H1 (cell line): ENCODE measurements at regions not wholly inside any gene's neighbourhood (a gene's known extent, or its start where the extent isn't known, plus 50 kb on each side); places are given as distances from the start of the nearest gene placed in this dataset.

Experiments used
- CBX5 ChIP-seq: fragments of 300-800, 300-1000 bp; sonication (generic); IDR thresholded peaks from 2 replicates; pipeline ENCODE4 v1.7.1; 2016; ENCODE audit warnings: antibody characterized with exemption, low read length, low read depth
- CEBPB ChIP-seq: IDR thresholded peaks from 2 replicates; pipeline ENCODE4 v1.6.1; 2012; ENCODE audit warnings: low read depth, low read length
- CHD2 ChIP-seq: IDR thresholded peaks from 2 replicates; pipeline ENCODE4 v1.6.1; 2012; ENCODE audit warnings: low read length, improper control_type of control experiment
- EGR1 ChIP-seq: IDR thresholded peaks from 2 replicates; pipeline ENCODE4 v1.6.1; 2011; ENCODE audit warnings: low read depth, low read length, borderline replicate concordance
- EZH2 ChIP-seq: fragments of 200-600 bp; sonication (generic); IDR thresholded peaks from 2 replicates; pipeline ENCODE4 v1.7.1; 2012; ENCODE audit warnings: low read depth, mild to moderate bottlenecking, moderate library complexity, low read length, inconsistent platforms; ENCODE audit not compliant: severe bottlenecking
- HDAC2 ChIP-seq, 2 experiments: fragments of 300-600 bp in 1 of 2; sonication (generic) in 1 of 2; IDR thresholded peaks; 2 replicates each; pipeline ENCODE4 v1.6.1; 2011 to 2012; ENCODE audit warnings: low read depth in 2 of 2, low read length in 2 of 2, mild to moderate bottlenecking in 2 of 2, moderate library complexity in 2 of 2, borderline replicate concordance in 1 of 2, inconsistent platforms in 1 of 2
- JUN ChIP-seq: IDR thresholded peaks from 2 replicates; pipeline ENCODE4 v1.6.1; 2011; ENCODE audit warnings: low read depth, mild to moderate bottlenecking, improper control_type of control experiment, low read length
- JUND ChIP-seq: IDR thresholded peaks from 2 replicates; pipeline ENCODE4 v1.6.1; 2011; ENCODE audit warnings: mild to moderate bottlenecking, improper control_type of control experiment, low read length
- POLR2A ChIP-seq, 2 experiments: IDR thresholded peaks; 1 replicate in 1 of 2; 2 replicates in 1 of 2; pipeline ENCODE4 v1.6.1; 2011; ENCODE audit warnings: low read depth in 2 of 2, low read length in 2 of 2, mild to moderate bottlenecking in 2 of 2; ENCODE audit errors: control extremely low read depth in 1 of 2
- POLR2AphosphoS5 ChIP-seq: IDR thresholded peaks from 2 replicates; pipeline ENCODE4 v1.6.1; 2011; ENCODE audit warnings: low read depth, low read length
- RFX5 ChIP-seq: IDR thresholded peaks from 2 replicates; pipeline ENCODE4 v1.6.1; 2011; ENCODE audit warnings: low read depth, low read length, improper control_type of control experiment, borderline replicate concordance
- SP1 ChIP-seq: IDR thresholded peaks from 2 replicates; pipeline ENCODE4 v1.6.1; 2011; ENCODE audit warnings: low read depth, low read length
- SRF ChIP-seq: IDR thresholded peaks from 2 replicates; pipeline ENCODE4 v1.6.1; 2011; ENCODE audit warnings: mild to moderate bottlenecking, low read depth, low read length, moderate library complexity
- TF ChIP-seq, protein P1 (sequence below), 3 experiments: IDR thresholded peaks; 1 replicate in 2 of 3; 2 replicates in 1 of 3; pipeline versions ENCODE4 v1.5.1 to v1.6.1; 2011; ENCODE audit warnings: low read length in 3 of 3, mild to moderate bottlenecking in 3 of 3, inconsistent platforms in 2 of 3, low read depth in 1 of 3, moderate library complexity in 1 of 3; ENCODE audit not compliant: insufficient read depth in 1 of 3; ENCODE audit errors: control extremely low read depth in 1 of 3

DNA sequence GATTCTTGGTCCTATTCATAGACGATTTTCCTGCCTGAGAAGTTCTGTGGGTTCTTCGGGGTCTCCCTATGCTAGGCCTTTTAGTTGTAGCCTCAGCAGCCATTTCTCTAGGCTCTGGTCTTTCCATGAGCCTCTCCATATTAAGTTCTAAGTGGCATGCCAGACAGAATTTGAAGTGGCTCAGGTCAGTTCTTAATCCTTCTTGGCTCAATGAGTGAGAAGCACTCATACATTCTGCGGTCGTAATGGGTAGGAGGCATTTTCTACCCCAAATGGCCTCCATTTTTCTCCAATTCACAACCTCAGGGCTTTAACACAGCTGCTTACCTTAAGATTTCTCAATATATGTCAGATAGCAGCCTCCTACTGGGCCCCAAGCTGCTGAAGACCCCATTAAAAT, 405.3 kb upstream of the GALNT5 start:
- no peak for TF ChIP-seq JUN
- no peak for TF ChIP-seq EGR1
- no peak for TF ChIP-seq POLR2A (IDR thresholded peaks at IDR 0.05; ENCODE audit: control extremely low read depth in 1 of 2, low read depth in 2 of 2, low read length in 2 of 2)
- TF ChIP-seq HDAC2 (IDR thresholded peaks at IDR 0.05; ENCODE audit: borderline replicate concordance in 1 of 2, low read depth in 2 of 2, low read length in 2 of 2), result no peak
- TF ChIP-seq, protein P1, sequence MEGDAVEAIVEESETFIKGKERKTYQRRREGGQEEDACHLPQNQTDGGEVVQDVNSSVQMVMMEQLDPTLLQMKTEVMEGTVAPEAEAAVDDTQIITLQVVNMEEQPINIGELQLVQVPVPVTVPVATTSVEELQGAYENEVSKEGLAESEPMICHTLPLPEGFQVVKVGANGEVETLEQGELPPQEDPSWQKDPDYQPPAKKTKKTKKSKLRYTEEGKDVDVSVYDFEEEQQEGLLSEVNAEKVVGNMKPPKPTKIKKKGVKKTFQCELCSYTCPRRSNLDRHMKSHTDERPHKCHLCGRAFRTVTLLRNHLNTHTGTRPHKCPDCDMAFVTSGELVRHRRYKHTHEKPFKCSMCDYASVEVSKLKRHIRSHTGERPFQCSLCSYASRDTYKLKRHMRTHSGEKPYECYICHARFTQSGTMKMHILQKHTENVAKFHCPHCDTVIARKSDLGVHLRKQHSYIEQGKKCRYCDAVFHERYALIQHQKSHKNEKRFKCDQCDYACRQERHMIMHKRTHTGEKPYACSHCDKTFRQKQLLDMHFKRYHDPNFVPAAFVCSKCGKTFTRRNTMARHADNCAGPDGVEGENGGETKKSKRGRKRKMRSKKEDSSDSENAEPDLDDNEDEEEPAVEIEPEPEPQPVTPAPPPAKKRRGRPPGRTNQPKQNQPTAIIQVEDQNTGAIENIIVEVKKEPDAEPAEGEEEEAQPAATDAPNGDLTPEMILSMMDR (IDR thresholded peaks at IDR 0.05; ENCODE audit: control extremely low read depth in 1 of 3, insufficient read depth in 1 of 3, low read depth in 1 of 3, low read length in 3 of 3), result no peak
- no peak for TF ChIP-seq JUND
- TF ChIP-seq POLR2AphosphoS5, result no peak
- TF ChIP-seq CHD2, result no peak
- no peak for TF ChIP-seq RFX5
- no peak for TF ChIP-seq EZH2
- no peak for TF ChIP-seq CEBPB
- TF ChIP-seq SP1, result no peak
- TF ChIP-seq CBX5, result no peak
- TF ChIP-seq SRF, result no peak
